GM18951 (cell line): ENCODE measurements at regions not wholly inside any gene's neighbourhood (a gene's known extent, or its start where the extent isn't known, plus 50 kb on each side); places are given as distances from the start of the nearest gene placed in this dataset.

ENCODE experiments used
- POLR2A ChIP-seq: IDR thresholded peaks from 4 replicates; pipeline ENCODE4 v1.6.1; 2011; ENCODE audit warnings: mild to moderate bottlenecking; ENCODE audit not compliant: insufficient read length, insufficient read depth; ENCODE audit errors: extremely low read depth
- in situ Hi-C: fragments of 300-500 bp; cut with MboI; formaldehyde crosslinking; loops from one replicate; pipeline ENCODE4 v1.12.0; 2022; ENCODE audit warnings: low sequenced_read_pairs, mixed read lengths, inconsistent platforms; ENCODE audit not compliant: unreplicated experiment

DNA sequence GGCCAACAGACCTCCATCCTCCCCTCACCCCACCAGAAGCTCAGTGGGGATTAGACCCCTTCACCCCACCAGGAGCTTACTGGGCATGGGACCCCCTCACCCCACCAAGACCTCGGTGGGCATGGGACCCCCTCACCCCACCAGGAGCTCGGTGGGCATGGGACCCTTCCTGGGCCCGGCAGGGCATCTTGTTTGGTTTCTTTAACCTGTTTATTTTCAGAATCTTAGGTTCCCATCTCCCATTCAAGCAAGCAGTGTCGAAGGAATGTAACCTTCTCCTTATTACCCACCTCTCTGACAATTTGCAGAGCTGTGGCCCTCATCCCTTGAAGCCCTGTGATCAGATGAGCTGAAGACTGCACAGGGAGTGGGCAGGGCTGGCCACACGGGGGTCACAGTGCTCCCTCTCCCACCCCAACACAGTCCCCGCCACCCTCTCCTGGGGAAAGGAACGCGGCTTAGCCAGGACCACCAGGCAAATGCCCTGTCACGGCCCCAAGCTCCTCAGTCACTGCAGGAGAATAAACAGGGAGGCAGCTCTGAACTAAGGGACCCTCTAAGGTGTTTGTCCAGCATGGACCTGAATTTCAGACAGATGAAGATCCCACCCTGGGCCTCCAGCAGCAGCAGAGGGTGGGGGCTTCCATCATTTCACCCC is 330.0 kb downstream of the NPHP4 start:
- in situ Hi-C loops = no loop called here
- TF ChIP-seq POLR2A = no peak

- in situ Hi-C loops = no loop called here
- TF ChIP-seq POLR2A = no peak
Measured at GRCh38 chr1:5661196-5662085, 330.8 kb downstream of the NPHP4 start.

DNA sequence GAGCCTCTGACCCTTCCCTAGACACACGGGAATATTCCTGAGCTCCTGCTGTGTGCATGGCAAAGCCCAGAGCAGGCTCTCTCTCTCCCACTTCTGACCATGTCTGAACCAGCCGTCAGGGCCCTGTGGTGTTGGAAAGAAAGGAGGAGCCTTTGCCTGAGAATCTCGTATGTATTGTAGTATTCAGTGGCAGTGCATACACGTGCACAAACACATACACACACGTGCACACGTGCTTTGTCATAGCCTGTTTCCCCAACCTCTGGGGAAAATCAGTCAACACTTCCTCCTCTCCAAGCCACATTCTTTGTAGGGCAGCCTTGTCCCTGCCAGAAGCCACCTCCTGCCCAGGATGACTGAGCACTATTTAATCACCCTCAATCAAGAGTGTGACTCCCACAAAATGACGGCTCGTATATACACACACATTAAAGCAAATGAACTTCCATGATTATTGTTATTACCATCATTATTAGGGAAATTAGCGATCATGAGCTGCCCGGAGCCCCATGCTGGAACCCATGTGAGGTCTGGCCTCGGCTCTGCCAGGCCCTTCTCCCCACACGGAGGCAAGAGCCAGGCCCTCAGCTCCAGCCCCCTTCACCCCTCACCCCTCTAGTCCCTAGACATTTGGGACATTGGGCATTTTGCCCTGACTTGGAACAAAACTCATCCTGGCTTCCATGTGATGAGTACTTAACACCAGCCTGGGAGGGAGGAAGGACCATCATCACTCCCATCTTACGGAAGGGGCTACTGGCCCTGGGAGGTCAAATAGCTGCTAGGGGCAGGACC is 331.9 kb downstream of the NPHP4 start:
- TF ChIP-seq POLR2A = no peak
- in situ Hi-C loops = no loop called here

DNA sequence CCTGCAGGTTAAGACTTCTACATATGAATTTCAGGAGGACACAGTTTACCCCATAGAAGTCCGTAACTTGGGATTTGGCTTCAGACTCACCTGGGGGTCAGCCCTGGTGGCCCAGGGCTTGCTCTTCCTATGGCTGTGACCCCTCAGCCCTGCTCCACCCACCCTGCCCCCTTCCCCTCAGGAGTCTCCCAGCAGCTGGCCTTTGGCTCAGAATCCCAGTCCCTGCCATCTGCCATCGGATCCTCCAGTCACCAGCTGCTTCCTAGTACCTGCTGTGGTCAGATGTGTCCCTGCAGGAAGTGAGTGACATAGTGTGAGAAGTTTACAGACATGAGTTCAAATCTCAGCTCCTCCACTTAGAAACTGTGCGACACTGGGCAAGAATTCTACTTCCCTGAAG is 332.6 kb downstream of the NPHP4 start:
- no peak for TF ChIP-seq POLR2A
- in situ Hi-C loops = no loop called here

- TF ChIP-seq POLR2A = no peak
- in situ Hi-C loops = no loop called here
Measured at GRCh38 chr1:5658340-5659316, 333.6 kb downstream of the NPHP4 start.

GRCh38 chr1:5651964-5652821 is 340.0 kb downstream of the NPHP4 start:
- no peak for TF ChIP-seq POLR2A
- in situ Hi-C loops = no loop called here

DNA sequence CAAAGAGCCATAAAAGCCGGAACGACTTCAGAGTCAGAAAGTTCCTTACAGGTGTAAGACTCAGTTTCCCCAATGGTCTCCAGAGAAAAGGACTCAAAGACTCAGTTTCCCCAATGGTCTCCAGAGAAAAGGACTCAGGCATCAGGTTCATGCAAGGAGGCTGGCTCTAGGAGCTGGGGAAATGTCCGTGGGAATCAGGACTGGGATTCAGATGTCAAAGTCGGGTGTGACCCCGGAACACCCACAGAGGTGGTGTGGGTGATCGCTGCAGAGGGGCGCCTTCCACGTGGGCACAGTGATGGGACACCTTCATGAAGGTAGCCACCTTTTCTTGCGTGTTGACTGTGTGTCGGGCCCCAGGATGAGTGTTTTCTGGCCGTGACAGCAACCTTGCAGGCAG is 340.8 kb downstream of the NPHP4 start:
- in situ Hi-C loops = no loop called here
- TF ChIP-seq POLR2A = no peak

DNA sequence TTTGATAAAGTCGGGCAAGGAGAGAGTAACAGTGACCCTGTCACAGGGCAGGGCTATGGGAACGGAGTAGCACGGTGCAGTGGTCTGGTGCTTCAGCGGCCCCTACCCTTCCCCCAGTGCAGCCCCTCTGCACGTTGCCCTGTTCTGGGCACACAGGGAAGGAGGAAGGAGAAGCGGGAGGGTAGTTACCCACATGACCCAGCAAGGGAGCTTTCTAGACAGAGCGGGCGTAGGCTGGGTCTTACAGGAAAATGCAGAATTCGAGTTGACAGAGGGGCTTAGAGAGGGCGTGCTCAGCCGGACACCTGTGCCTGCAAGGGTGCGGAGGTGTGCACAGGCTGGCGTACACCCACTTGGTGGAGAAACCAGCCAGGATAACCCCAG is 341.2 kb downstream of the NPHP4 start:
- in situ Hi-C loops = no loop called here
- TF ChIP-seq POLR2A = no peak

GRCh38 chr1:5650283-5651026 is 341.8 kb downstream of the NPHP4 start:
- TF ChIP-seq POLR2A = no peak
- in situ Hi-C loops = no loop called here

DNA sequence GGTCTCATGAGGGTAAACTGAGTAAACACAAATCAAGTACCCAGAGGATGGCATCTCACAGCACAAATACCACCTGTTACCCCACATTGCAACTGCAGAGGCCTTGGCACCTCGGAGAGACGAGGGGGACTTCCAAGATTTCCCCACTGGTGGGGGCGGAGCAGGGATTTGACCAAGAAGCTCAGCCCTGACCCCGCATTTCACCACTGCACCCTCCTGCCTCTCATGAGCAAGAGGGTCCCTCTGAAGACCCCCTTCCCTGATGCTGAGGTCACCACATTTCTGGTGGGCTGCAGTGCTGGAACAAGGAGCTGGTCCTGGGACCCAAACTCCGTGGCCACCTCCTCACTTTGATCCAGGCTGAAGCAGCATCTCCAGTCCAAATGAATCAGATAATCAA is 342.4 kb downstream of the NPHP4 start:
- no peak for TF ChIP-seq POLR2A

DNA sequence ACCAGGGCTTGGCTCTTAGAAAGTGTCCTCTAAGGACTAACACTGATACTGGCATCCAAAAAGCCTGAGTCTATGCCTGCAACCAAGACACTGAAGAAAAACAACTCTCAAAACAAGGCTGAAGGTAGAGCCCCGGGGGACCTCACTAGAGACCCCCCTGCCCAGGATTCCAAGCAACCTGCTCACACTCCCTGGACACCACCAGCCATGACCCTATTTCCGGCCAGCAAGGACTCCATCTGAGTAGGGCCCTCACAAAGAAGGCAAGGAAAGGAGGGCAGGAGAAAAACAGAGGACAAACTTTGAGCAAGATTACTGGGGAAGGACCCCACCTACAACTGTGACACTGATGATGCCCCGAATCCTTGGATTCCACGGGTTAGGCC is 343.1 kb downstream of the NPHP4 start:
- no peak for TF ChIP-seq POLR2A
- in situ Hi-C loops = no loop called here

More for the DNA sequence above, 342.4 kb downstream of the NPHP4 start:
- in situ Hi-C loops = no loop called here
